ENCODE measurements at regions not wholly inside any gene's neighbourhood (a gene's known extent, or its start where the extent isn't known, plus 50 kb on each side); places are given as distances from the start of the nearest gene placed in this dataset.

- DNase-seq (ENCODE audit: low read depth, low spot score) (no peak), FAIRE-seq (no peak)
- Histone ChIP-seq H3K27me3 (ENCODE audit: control insufficient read depth, extremely low read depth, insufficient read depth, low read length) (no peaks in the 10 kb centered on the region), H3K27ac (ENCODE audit: control insufficient read depth, insufficient read depth, low read length) (no peak overlapping the region), H3K9me3 (ENCODE audit: control insufficient read depth, low read depth, low read length) (no peaks in the 10 kb centered on the region), H3K4me1 (ENCODE audit: control insufficient read depth, extremely low read depth, insufficient read depth, low read length) (peaks cover 19% of the 10 kb centered on the region), H2AFZ (ENCODE audit: control insufficient read depth, low read length) (no peak overlapping the region), H3K9me1 (ENCODE audit: control insufficient read depth, extremely low read depth, insufficient read depth, low read length) (no peaks in the 10 kb centered on the region), H4K20me1 (ENCODE audit: control insufficient read depth, extremely low read depth, insufficient read depth, low read length) (no peaks in the 10 kb centered on the region), H3K79me2 (ENCODE audit: control insufficient read depth, insufficient read depth, low read length) (no peaks in the 10 kb centered on the region), H3K36me3 (ENCODE audit: control insufficient read depth in 2 of 2, extremely low read depth in 1 of 2, insufficient read depth in 2 of 2, low read length in 2 of 2) (no peaks in the 10 kb centered on the region), H3K4me3 (ENCODE audit: control insufficient read depth in 2 of 3, extremely low read depth in 1 of 3, insufficient read depth in 2 of 3, low read depth in 1 of 3, low read length in 3 of 3) (no peak overlapping the region), H3K9ac (ENCODE audit: control insufficient read depth, extremely low read depth, insufficient read depth, low read length) (no peak overlapping the region), H3K4me2 (ENCODE audit: control insufficient read depth, extremely low read depth, insufficient read depth, low read depth, low read length) (no peak overlapping the region)
- dilution Hi-C loops (cut with MboI; ENCODE audit: extremely low pct_ligation_motif_present, low sequenced_read_pairs): no loop called here
- TF ChIP-seq EZH2 (IDR thresholded peaks at IDR 0.05; ENCODE audit: low read length) (no peak), CTCF (optimal IDR thresholded peaks at IDR 0.05 in 1 of 3, IDR thresholded peaks at IDR 0.05 in 1 of 3, conservative IDR thresholded peaks at IDR 0.05 in 1 of 3; ENCODE audit: extremely low read depth in 1 of 3, insufficient read depth in 2 of 3, low read length in 3 of 3) (no peak)
Observed at GRCh38 chr12:124725099-124725498, 138.6 kb downstream of the SCARB1 start.

- Histone ChIP-seq H3K4me1 (ENCODE audit: control insufficient read depth, extremely low read depth, insufficient read depth, low read length) (peaks cover 22% of the 10 kb centered on the region), H4K20me1 (ENCODE audit: control insufficient read depth, extremely low read depth, insufficient read depth, low read length) (no peaks in the 10 kb centered on the region), H3K79me2 (ENCODE audit: control insufficient read depth, insufficient read depth, low read length) (no peaks in the 10 kb centered on the region), H3K4me2 (ENCODE audit: control insufficient read depth, extremely low read depth, insufficient read depth, low read depth, low read length) (no peak overlapping the region), H3K36me3 (ENCODE audit: control insufficient read depth in 2 of 2, extremely low read depth in 1 of 2, insufficient read depth in 2 of 2, low read length in 2 of 2) (no peaks in the 10 kb centered on the region), H3K27me3 (ENCODE audit: control insufficient read depth, extremely low read depth, insufficient read depth, low read length) (no peaks in the 10 kb centered on the region), H3K4me3 (ENCODE audit: control insufficient read depth in 2 of 3, extremely low read depth in 1 of 3, insufficient read depth in 2 of 3, low read depth in 1 of 3, low read length in 3 of 3) (no peak overlapping the region), H3K9me3 (ENCODE audit: control insufficient read depth, low read depth, low read length) (no peaks in the 10 kb centered on the region), H3K9ac (ENCODE audit: control insufficient read depth, extremely low read depth, insufficient read depth, low read length) (no peak overlapping the region), H2AFZ (ENCODE audit: control insufficient read depth, low read length) (no peak overlapping the region), H3K27ac (ENCODE audit: control insufficient read depth, insufficient read depth, low read length) (no peak overlapping the region), H3K9me1 (ENCODE audit: control insufficient read depth, extremely low read depth, insufficient read depth, low read length) (no peaks in the 10 kb centered on the region)
- FAIRE-seq: no peak
- DNase-seq (ENCODE audit: low read depth, low spot score): no peak
- dilution Hi-C loops (cut with MboI; ENCODE audit: extremely low pct_ligation_motif_present, low sequenced_read_pairs): no loop called here
- TF ChIP-seq EZH2 (IDR thresholded peaks at IDR 0.05; ENCODE audit: low read length) (no peak), CTCF (optimal IDR thresholded peaks at IDR 0.05 in 1 of 3, IDR thresholded peaks at IDR 0.05 in 1 of 3, conservative IDR thresholded peaks at IDR 0.05 in 1 of 3; ENCODE audit: extremely low read depth in 1 of 3, insufficient read depth in 2 of 3, low read length in 3 of 3) (no peak)
Observed at GRCh38 chr12:124722878-124723277, 140.8 kb downstream of the SCARB1 start.
